Mucosa of descending colon (tissue), 3 donors: ENCODE measurements at regions not wholly inside any gene's neighbourhood (a gene's known extent, or its start where the extent isn't known, plus 50 kb on each side); places are given as distances from the start of the nearest gene placed in this dataset.

Experiments used
- ATAC-seq: fragments of 200-7000 bp; cut with Tn5 transposase; one replicate; pipeline ENCODE4 v1.9.1; 2020; ENCODE audit warnings: mild to moderate bottlenecking, moderate library complexity
- DNase-seq, 3 donors: peaks; one replicate each; pipeline ENCODE4 v3.0.0-alpha.2; 2020
- H3K36me3 ChIP-seq: fragments of 200-600 bp; one replicate; pipeline ENCODE4 v1.8.0; 2021; ENCODE audit warnings: low read depth, mild to moderate bottlenecking
- H3K4me1 ChIP-seq: fragments of 200-600 bp; one replicate; pipeline ENCODE4 v1.8.0; 2021; ENCODE audit warnings: low read depth, mild to moderate bottlenecking
- H3K4me3 ChIP-seq: fragments of 200-600 bp; one replicate; pipeline ENCODE4 v1.8.0; 2021; ENCODE audit warnings: mild to moderate bottlenecking
- H3K9me3 ChIP-seq: fragments of 200-600 bp; one replicate; pipeline ENCODE4 v1.8.0; 2021; ENCODE audit warnings: mild to moderate bottlenecking
- CTCF ChIP-seq: fragments of 200-600 bp; IDR thresholded peaks from one replicate; pipeline ENCODE4 v1.8.0; 2022; ENCODE audit warnings: antibody characterized with exemption, mild to moderate bottlenecking
- intact Hi-C, 2 donors: fragments of 100-400 bp; cut with DNase I in 1 of 2; cut with micrococcal nuclease in 1 of 2; formaldehyde crosslinking; loops; one replicate each; pipeline versions ENCODE4 v1.11.0 to v1.11.1; 2022; cut with DNase I, micrococcal nuclease
- donor health status: DM: no; HTN: no; CAD: no; lungs with moderate emphysema.
- donor health status: DM: no; HTN: no; CAD: no.
- donor health status: DM: no; HTN: yes; CAD: no.

- intact Hi-C loops = no loop called here
- no peak for ATAC-seq
- Histone ChIP-seq H3K36me3 (no peaks in the 10 kb centered on the region), H3K9me3 (no peaks in the 10 kb centered on the region), H3K4me1 (no peaks in the 10 kb centered on the region), H3K4me3 (no peak overlapping the region)
- DNase-seq = no peak
- no peak for TF ChIP-seq CTCF
Observed at GRCh38 chr1:218845589-218845988, 328.1 kb upstream of the LYPLAL1 start.

GRCh38 chr1:218846181-218846580 is 327.5 kb upstream of the LYPLAL1 start:
- no peaks in the 10 kb centered on the region for H3K4me1 ChIP-seq
- no peaks in the 10 kb centered on the region for H3K9me3 ChIP-seq
- TF ChIP-seq CTCF = no peak
- no peak overlapping the region for H3K4me3 ChIP-seq
- no peaks in the 10 kb centered on the region for H3K36me3 ChIP-seq
- ATAC-seq = no peak
- intact Hi-C loops = no loop called here
- DNase-seq = no peak

- no peak overlapping the region for H3K4me3 ChIP-seq
- no peaks in the 10 kb centered on the region for H3K9me3 ChIP-seq
- intact Hi-C loops = no loop called here
- DNase-seq (no peak), ATAC-seq (no peak)
- H3K36me3 ChIP-seq = no peaks in the 10 kb centered on the region
- H3K4me1 ChIP-seq = no peaks in the 10 kb centered on the region
- no peak for TF ChIP-seq CTCF
Observed at GRCh38 chr1:218847089-218847768, 326.4 kb upstream of the LYPLAL1 start.

- DNase-seq (no peak), ATAC-seq (no peak)
- no peaks in the 10 kb centered on the region for H3K9me3 ChIP-seq
- intact Hi-C loops = no loop called here
- no peak for TF ChIP-seq CTCF
- H3K4me3 ChIP-seq = no peak overlapping the region
- no peaks in the 10 kb centered on the region for H3K36me3 ChIP-seq
- H3K4me1 ChIP-seq = no peaks in the 10 kb centered on the region
Observed at GRCh38 chr1:218848009-218848408, 325.7 kb upstream of the LYPLAL1 start.

- no peak for TF ChIP-seq CTCF
- intact Hi-C loops = no loop called here
- ATAC-seq (no peak), DNase-seq (no peak)
- Histone ChIP-seq H3K36me3 (no peaks in the 10 kb centered on the region), H3K4me1 (no peaks in the 10 kb centered on the region), H3K4me3 (no peak overlapping the region), H3K9me3 (no peaks in the 10 kb centered on the region)
Observed at GRCh38 chr1:218850367-218850766, 323.3 kb upstream of the LYPLAL1 start.

- DNase-seq (no peak), ATAC-seq (no peak)
- Histone ChIP-seq H3K4me3 (no peak overlapping the region), H3K36me3 (no peaks in the 10 kb centered on the region), H3K9me3 (no peaks in the 10 kb centered on the region), H3K4me1 (no peaks in the 10 kb centered on the region)
- intact Hi-C loops = no loop called here
- no peak for TF ChIP-seq CTCF
Observed at GRCh38 chr1:218851586-218851985, 322.1 kb upstream of the LYPLAL1 start.
